Stimulated activated naive CD8-positive, alpha-beta T cell treated with anti-CD3 and anti-CD28 coated beads, Interleukin-15, amount 100 ng/mL, for 72 hours (primary cell): ENCODE measurements at regions not wholly inside any gene's neighbourhood (a gene's known extent, or its start where the extent isn't known, plus 50 kb on each side); places are given as distances from the start of the nearest gene placed in this dataset.

Experiments
- ATAC-seq: fragments of 150-1000 bp; cut with Tn5 transposase; 2 replicates; pipeline ENCODE4 v1.10.0; 2021; ENCODE audit warnings: mild to moderate bottlenecking, moderate library complexity
- DNase-seq, 2 donors: peaks; one replicate each; pipeline ENCODE4 v3.0.0; 2021 to 2022
- H3K27ac Mint-ChIP-seq, 2 donors: one replicate each; pipeline ENCODE4 v1.8.0; 2022; ENCODE audit warnings: mild to moderate bottlenecking in 2 of 2, mixed read lengths in 2 of 2, moderate library complexity in 2 of 2
- H3K27me3 Mint-ChIP-seq: one replicate; pipeline ENCODE4 v1.8.0; 2022; ENCODE audit warnings: mixed read lengths
- H3K4me1 Mint-ChIP-seq: one replicate; pipeline ENCODE4 v1.8.0; 2022; ENCODE audit warnings: mild to moderate bottlenecking, mixed read lengths
- H3K4me3 Mint-ChIP-seq, 2 donors: one replicate each; pipeline ENCODE4 v1.8.0; 2022; ENCODE audit warnings: mild to moderate bottlenecking in 2 of 2, mixed read lengths in 2 of 2, moderate library complexity in 1 of 2
- H3K9me3 Mint-ChIP-seq, 2 donors: one replicate each; pipeline ENCODE4 v1.8.0; 2022; ENCODE audit warnings: mixed read lengths in 2 of 2

DNA sequence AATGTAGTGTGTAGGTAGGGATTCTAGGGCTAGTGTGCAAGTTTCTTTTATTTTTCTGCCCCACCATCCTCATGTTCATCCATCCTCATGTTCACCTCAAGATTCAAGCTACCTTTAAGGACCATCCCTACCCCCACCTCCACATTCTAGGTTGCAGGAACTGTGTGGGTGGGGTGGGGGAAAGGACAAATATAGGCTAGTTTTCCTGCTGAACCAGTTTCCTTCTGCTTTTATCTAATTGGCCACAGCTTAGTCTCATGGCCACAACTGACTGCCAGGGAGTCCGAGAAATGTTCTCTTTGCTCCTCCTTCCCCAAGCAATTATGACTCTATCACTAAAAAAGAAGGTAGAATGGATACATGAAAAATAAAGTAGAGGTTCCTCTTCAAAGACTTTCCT, 179.0 kb upstream of the LARGE1 start:
- peaks cover 17 to 42% of the 10 kb centered on the region in 2 donors for H3K9me3 Mint-ChIP-seq
- DNase-seq (no peak), ATAC-seq (no peak)
- no peak overlapping the region for H3K4me3 Mint-ChIP-seq
- no peaks in the 10 kb centered on the region for H3K4me1 Mint-ChIP-seq
- no peak overlapping the region for H3K27ac Mint-ChIP-seq
- no peaks in the 10 kb centered on the region for H3K27me3 Mint-ChIP-seq

DNA sequence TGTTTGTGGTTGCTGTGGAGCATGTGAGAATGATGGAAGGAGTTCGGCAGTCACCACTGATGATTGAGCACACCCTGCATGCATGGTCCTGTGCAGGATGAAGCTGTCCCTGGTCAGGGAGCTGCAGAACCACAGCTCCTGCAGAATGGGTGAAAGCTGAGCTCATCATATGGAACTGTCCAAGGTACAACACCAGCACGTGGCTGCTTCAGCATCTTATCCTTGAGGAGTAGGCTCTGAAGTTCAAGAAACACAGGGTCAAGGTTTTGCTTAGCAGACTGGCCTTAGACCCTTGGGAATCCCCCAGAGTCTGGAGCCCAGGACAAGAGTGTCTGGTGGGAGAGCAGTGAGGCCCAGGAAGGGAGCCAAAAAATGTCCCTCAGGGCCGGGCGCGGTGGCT, 182.4 kb upstream of the LARGE1 start:
- peaks cover 9% of the 10 kb centered on the region for H3K27me3 Mint-ChIP-seq
- DNase-seq (no peak), ATAC-seq (no peak)
- peaks cover 7 to 29% of the 10 kb centered on the region in 2 donors for H3K9me3 Mint-ChIP-seq
- H3K4me1 Mint-ChIP-seq = no peaks in the 10 kb centered on the region
- H3K4me3 Mint-ChIP-seq = no peak overlapping the region
- H3K27ac Mint-ChIP-seq = no peak overlapping the region

GRCh38 chr22:34105461-34106062, 185.3 kb upstream of the LARGE1 start:
- Mint-ChIP-seq H3K27me3 (peaks cover 9% of the 10 kb centered on the region), H3K4me3 (no peak overlapping the region), H3K27ac (peak overlapping the region; percentile 71 to 78), H3K4me1 (no peaks in the 10 kb centered on the region), H3K9me3 (peaks cover 0 to 11% of the 10 kb centered on the region in 2 donors)
- peak in 1 of 2 donors; percentile 17 for DNase-seq
- ATAC-seq = no peak

- peaks cover 9% of the 10 kb centered on the region for H3K27me3 Mint-ChIP-seq
- no peak overlapping the region for H3K27ac Mint-ChIP-seq
- H3K9me3 Mint-ChIP-seq = peaks cover 0 to 6% of the 10 kb centered on the region in 2 donors
- H3K4me1 Mint-ChIP-seq = no peaks in the 10 kb centered on the region
- DNase-seq = no peak
- H3K4me3 Mint-ChIP-seq = no peak overlapping the region
- ATAC-seq = no peak
Observed at GRCh38 chr22:34108168-34108567, 187.9 kb upstream of the LARGE1 start.

GRCh38 chr22:34111210-34111824, 191.0 kb upstream of the LARGE1 start:
- Mint-ChIP-seq H3K4me3 (no peak overlapping the region), H3K4me1 (no peaks in the 10 kb centered on the region), H3K9me3 (no peaks in the 10 kb centered on the region), H3K27ac (no peak overlapping the region), H3K27me3 (no peaks in the 10 kb centered on the region)
- ATAC-seq = no peak
- peak; percentile 1 to 13 for DNase-seq

- Mint-ChIP-seq H3K9me3 (no peaks in the 10 kb centered on the region), H3K27me3 (no peaks in the 10 kb centered on the region), H3K4me3 (no peak overlapping the region), H3K4me1 (no peaks in the 10 kb centered on the region), H3K27ac (no peak overlapping the region)
- ATAC-seq = no peak
- no peak for DNase-seq
Observed at GRCh38 chr22:34113381-34113780, 193.1 kb upstream of the LARGE1 start.

GRCh38 chr22:34114406-34114805, 194.1 kb upstream of the LARGE1 start:
- Mint-ChIP-seq H3K4me3 (no peak overlapping the region), H3K9me3 (peaks cover 0 to 5% of the 10 kb centered on the region in 2 donors), H3K4me1 (no peaks in the 10 kb centered on the region), H3K27ac (peak overlapping the region; percentile 14 to 41), H3K27me3 (no peaks in the 10 kb centered on the region)
- DNase-seq (no peak), ATAC-seq (no peak)

DNA sequence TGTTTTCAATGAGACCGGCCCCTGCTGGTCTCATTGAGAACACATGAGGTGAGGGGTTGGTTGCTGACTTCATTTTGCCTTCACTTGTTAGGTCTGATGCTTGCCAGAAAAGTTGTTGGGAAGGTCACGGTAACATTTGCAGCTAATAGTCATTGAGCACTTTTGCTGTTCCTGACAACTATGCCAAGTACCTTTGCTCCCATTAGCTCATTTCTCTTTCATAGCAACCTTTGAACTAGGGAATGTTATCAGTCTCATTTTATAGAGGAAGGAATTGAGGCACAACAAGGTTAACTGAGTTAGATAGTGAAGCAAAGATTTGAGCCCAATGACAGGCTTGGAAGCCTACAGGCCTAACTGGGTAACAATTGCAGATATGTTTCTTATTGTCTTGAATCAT, 195.4 kb upstream of the LARGE1 start:
- no peak overlapping the region for H3K4me3 Mint-ChIP-seq
- H3K27me3 Mint-ChIP-seq = no peaks in the 10 kb centered on the region
- no peak for DNase-seq
- no peak overlapping the region for H3K27ac Mint-ChIP-seq
- no peak for ATAC-seq
- no peaks in the 10 kb centered on the region for H3K4me1 Mint-ChIP-seq
- H3K9me3 Mint-ChIP-seq = peaks cover 0 to 5% of the 10 kb centered on the region in 2 donors

DNA sequence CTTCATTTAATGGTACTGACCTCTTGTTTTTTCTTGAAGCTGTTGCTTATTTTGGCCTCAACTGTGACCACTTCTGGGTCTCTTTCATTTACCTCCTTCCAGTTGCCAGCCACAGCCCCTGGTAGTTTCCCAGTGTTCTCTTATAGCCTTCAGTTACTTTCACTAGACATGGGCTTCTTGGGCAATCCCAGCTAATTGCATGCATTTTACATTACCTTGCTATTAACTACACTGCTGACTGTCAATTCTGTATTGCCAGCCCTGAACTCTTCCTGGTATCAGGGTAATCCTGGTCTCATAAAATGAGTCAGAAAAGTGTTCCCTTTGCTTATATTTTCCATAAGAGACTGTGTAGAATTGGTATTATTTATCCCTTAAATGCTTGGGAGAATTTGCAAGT, 195.8 kb upstream of the LARGE1 start:
- Mint-ChIP-seq H3K27ac (no peak overlapping the region), H3K4me1 (no peaks in the 10 kb centered on the region), H3K9me3 (peaks cover 0 to 5% of the 10 kb centered on the region in 2 donors), H3K27me3 (no peaks in the 10 kb centered on the region), H3K4me3 (no peak overlapping the region)
- no peak for ATAC-seq
- DNase-seq = no peak

DNA sequence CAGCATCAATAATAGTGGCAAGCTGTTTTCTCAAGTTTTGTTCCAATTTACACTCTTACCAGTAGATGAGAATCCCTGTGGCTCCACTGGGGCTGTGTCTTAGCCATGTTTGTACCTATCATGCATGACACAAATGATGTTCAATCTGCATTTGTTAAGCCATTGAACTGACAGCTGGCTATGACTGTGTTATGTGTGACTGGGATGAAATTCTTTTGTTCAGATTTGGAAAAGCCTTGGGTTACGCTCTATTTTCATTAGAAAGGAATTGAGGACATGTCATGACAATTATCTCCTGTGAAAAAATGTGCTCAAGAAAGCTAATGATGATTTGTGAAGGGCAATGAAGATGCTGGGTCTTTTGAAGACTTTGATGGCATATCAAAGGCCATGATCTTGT, 201.8 kb upstream of the LARGE1 start:
- Mint-ChIP-seq H3K9me3 (peaks cover 0 to 8% of the 10 kb centered on the region in 2 donors), H3K4me3 (no peak overlapping the region), H3K27me3 (no peaks in the 10 kb centered on the region), H3K27ac (no peak overlapping the region), H3K4me1 (no peaks in the 10 kb centered on the region)
- DNase-seq (no peak), ATAC-seq (no peak)

DNA sequence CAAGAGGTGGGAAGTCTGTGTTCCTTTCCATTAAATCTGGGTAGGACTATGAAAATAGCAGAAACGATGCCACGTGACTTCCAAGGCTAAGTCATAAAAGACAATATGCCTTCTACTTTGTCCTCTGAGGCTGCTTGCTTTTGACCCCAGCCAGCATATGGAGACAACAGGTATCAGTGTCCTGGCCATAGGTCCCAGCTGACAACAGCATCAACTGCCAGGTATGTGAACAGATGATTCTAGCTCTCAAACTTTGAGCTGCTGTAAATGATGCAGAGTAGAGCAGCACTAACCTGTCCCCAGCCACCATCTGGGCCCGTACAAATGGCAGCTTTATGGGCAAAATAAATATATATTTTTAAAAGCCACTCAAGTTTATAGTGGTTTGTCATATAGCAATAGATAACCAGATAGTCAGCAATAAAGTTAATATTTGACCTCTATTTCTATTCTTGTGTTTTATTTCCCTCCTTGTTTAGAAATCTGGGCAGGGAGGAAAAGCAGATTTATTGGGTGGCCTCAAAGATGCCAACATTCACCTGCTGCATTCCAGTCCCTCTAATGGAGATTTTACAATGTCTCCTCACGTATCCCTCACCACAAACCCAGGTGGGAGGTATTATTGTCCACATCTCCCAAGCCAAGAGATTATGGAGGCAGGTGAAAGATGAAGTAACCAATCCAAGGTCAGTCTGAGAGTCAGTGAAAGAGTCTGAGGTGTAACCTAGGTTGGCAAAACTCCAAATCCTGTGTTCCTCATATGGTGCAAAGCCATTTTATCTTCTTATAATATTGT, 209.6 kb upstream of the LARGE1 start:
- no peaks in the 10 kb centered on the region for H3K27me3 Mint-ChIP-seq
- no peak overlapping the region for H3K27ac Mint-ChIP-seq
- no peak overlapping the region for H3K4me3 Mint-ChIP-seq
- DNase-seq (no peak), ATAC-seq (no peak)
- no peaks in the 10 kb centered on the region for H3K9me3 Mint-ChIP-seq
- no peaks in the 10 kb centered on the region for H3K4me1 Mint-ChIP-seq

DNA sequence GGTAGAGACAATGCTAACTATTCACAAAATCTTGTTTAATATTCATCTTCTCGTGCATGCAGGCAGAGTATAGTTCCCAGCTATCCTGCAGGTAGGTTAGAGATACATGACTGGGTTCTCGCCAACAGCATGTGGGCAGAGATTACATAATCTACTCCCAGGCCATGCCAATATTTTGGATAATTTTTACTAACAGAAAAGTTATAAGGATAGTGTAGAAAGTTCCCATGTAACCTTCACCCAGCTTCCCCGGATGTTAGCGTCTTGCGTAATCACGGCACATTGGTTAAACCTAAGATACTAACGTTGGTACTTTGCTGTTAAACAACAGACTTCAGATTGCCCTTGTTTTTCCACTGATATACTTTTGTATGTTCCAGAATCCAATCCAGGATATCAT, 215.5 kb upstream of the LARGE1 start:
- H3K27ac Mint-ChIP-seq = no peak overlapping the region
- no peaks in the 10 kb centered on the region for H3K9me3 Mint-ChIP-seq
- DNase-seq = no peak
- ATAC-seq = no peak
- H3K27me3 Mint-ChIP-seq = no peaks in the 10 kb centered on the region
- H3K4me1 Mint-ChIP-seq = no peaks in the 10 kb centered on the region
- H3K4me3 Mint-ChIP-seq = no peak overlapping the region

DNA sequence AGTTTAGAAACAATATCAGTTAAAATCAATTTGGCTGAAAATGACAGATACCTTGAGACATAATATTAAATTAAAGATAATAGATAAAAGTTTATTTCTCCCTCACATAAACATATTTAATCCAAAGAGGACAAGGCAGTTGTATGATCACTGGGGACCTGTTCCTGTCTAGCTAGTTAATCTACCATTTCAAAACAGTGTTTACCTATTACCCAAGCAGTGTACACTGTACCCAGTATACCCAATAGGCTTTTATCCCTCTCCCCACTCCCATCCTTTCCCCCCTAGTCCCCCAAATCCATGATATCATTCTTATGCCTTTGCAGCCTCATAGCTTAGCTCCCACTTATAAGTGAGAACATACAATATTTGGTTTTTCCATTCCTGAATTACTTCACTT, 229.7 kb upstream of the LARGE1 start:
- Mint-ChIP-seq H3K9me3 (peaks cover 20 to 25% of the 10 kb centered on the region in 2 donors), H3K27ac (no peak overlapping the region), H3K27me3 (no peaks in the 10 kb centered on the region)

DNA sequence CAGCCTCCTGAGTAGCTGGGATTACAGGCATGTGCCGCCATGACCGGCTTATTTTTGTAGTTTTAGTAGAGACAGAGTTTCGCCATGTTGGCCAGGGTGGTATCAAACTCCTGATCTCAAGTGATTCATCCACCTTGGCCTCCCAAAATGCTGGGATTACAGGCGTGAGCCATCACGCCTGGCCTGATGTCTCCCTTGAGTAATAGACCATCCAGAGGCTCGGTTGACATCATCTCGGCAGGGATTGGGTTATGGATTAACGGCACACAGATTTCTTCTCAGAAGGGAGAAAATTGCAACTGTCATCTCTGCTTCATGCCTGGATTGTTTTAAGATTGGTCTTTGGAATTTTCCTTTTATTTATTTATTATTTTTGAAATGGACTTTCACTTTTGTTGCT, 239.2 kb upstream of the LARGE1 start:
- Mint-ChIP-seq H3K4me1 (no peaks in the 10 kb centered on the region), H3K27me3 (peaks cover 19% of the 10 kb centered on the region), H3K4me3 (no peak overlapping the region), H3K9me3 (peaks cover 5 to 17% of the 10 kb centered on the region in 2 donors), H3K27ac (no peak overlapping the region)
- no peak for DNase-seq
- no peak for ATAC-seq

More for the DNA sequence above, 229.7 kb upstream of the LARGE1 start:
- no peak overlapping the region for H3K4me3 Mint-ChIP-seq
- no peak for ATAC-seq
- DNase-seq = no peak
- H3K4me1 Mint-ChIP-seq = no peaks in the 10 kb centered on the region

DNA sequence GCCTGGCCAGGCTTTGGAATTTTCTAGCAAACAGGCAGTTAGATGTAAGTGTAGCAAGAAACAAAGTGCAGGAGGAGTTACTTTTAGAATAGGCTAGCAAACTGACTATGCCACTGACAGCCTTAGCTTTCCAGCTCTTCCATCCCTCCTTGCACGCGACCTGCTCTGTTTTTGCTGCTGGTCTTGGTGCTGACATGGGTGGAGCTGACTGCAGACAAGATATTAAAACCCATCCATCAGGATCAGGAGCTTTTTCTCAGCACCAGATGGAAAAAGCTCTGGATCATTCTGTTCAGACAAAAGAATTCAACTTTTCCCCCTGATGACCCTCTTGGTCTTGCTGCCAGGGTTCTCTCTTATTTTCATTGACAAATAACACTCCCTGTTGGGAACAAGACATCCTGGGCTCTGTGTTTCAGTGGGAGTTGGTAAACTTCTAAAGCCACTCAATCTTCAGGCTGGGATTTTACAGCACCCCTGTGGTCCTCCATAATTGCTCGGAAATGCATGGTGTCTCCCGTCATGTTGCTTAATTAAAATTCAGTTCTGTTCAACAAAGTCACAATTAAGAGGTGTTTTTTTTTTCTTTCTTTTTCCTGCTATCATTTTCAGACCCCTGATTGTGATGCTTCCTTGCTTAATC, 240.0 kb upstream of the LARGE1 start:
- H3K9me3 Mint-ChIP-seq = peaks cover 5 to 14% of the 10 kb centered on the region in 2 donors
- ATAC-seq (no peak), DNase-seq (no peak)
- peaks cover 19% of the 10 kb centered on the region for H3K27me3 Mint-ChIP-seq
- no peaks in the 10 kb centered on the region for H3K4me1 Mint-ChIP-seq
- H3K4me3 Mint-ChIP-seq = no peak overlapping the region
- H3K27ac Mint-ChIP-seq = no peak overlapping the region
